ENCODE measurements at regions not wholly inside any gene's neighbourhood (a gene's known extent, or its start where the extent isn't known, plus 50 kb on each side); places are given as distances from the start of the nearest gene placed in this dataset.

- H3K9me3 ChIP-seq (ENCODE audit: low read length) = no peaks in the 10 kb centered on the region
- no peaks in the 10 kb centered on the region for H3K9me2 ChIP-seq (ENCODE audit: insufficient read depth, low read length)
- no peaks in the 10 kb centered on the region for H3K79me2 ChIP-seq (replicated peaks; ENCODE audit: insufficient read depth, low read length)
- H3K36me3 ChIP-seq (ENCODE audit: insufficient read depth, low read length) = no peaks in the 10 kb centered on the region
- H3F3A ChIP-seq (ENCODE audit: insufficient read depth, low read length, poor library complexity, severe bottlenecking) = no peaks in the 10 kb centered on the region
- no peak overlapping the region for H3K4me3 ChIP-seq (ENCODE audit: low read length)
- H3K4me2 ChIP-seq (ENCODE audit: low read length) = no peak overlapping the region
- H2AFZ ChIP-seq (ENCODE audit: low read depth, low read length) = no peak overlapping the region
- TF ChIP-seq SMC3 (conservative IDR thresholded peaks at IDR 0.05; ENCODE audit: poor library complexity) (no peak), EP300 (conservative IDR thresholded peaks at IDR 0.05; ENCODE audit: poor library complexity, severe bottlenecking) (no peak)
- H3K27me3 ChIP-seq (ENCODE audit: insufficient read depth, low read depth, low read length) = no peaks in the 10 kb centered on the region
- no peak overlapping the region for H3K27ac ChIP-seq (ENCODE audit: low read length)
- H3K9ac ChIP-seq (ENCODE audit: low read length) = no peak overlapping the region
- no peaks in the 10 kb centered on the region for H4K20me1 ChIP-seq (ENCODE audit: insufficient read depth)
These were observed 374.3 kb upstream of the GJE1 start for GRCh38 chr6:141758430-141758829.

DNA sequence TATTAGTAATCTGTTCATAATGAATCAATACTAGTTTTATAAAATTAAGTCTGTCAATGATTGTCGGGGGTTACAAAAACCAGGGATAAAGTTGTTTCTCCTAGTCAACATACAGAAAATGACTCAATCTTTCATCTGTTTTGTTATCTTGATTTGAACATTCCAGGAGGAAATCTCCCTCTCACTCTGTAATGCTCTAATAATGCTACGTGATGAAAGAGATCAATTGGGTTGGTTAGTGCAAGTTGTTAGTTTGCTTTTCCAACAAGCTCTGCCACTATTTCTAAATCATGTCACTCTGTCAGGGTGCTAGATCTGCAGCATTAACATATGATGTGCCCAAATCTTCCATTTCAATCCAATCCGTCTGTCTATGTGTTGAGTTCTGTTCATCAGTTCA is 379.5 kb upstream of the GJE1 start:
- Histone ChIP-seq H3K36me3 (ENCODE audit: insufficient read depth, low read length) (no peaks in the 10 kb centered on the region), H3K9me3 (ENCODE audit: low read length) (no peaks in the 10 kb centered on the region), H2AFZ (ENCODE audit: low read depth, low read length) (no peak overlapping the region), H3K4me3 (ENCODE audit: low read length) (no peak overlapping the region), H3K4me2 (ENCODE audit: low read length) (no peak overlapping the region), H3K27ac (ENCODE audit: low read length) (no peak overlapping the region), H3F3A (ENCODE audit: insufficient read depth, low read length, poor library complexity, severe bottlenecking) (no peaks in the 10 kb centered on the region), H3K27me3 (ENCODE audit: insufficient read depth, low read depth, low read length) (no peaks in the 10 kb centered on the region), H3K9ac (ENCODE audit: low read length) (no peak overlapping the region), H4K20me1 (ENCODE audit: insufficient read depth) (no peaks in the 10 kb centered on the region), H3K9me2 (ENCODE audit: insufficient read depth, low read length) (no peaks in the 10 kb centered on the region), H3K79me2 (replicated peaks; ENCODE audit: insufficient read depth, low read length) (no peaks in the 10 kb centered on the region)
- TF ChIP-seq MXI1 (conservative IDR thresholded peaks at IDR 0.05; ENCODE audit: poor library complexity, severe bottlenecking) = no peak
- TF ChIP-seq RAD21 (conservative IDR thresholded peaks at IDR 0.05) = no peak
- TF ChIP-seq REST (IDR thresholded peaks at IDR 0.05; ENCODE audit: borderline replicate concordance) = no peak
- TF ChIP-seq, protein P1, sequence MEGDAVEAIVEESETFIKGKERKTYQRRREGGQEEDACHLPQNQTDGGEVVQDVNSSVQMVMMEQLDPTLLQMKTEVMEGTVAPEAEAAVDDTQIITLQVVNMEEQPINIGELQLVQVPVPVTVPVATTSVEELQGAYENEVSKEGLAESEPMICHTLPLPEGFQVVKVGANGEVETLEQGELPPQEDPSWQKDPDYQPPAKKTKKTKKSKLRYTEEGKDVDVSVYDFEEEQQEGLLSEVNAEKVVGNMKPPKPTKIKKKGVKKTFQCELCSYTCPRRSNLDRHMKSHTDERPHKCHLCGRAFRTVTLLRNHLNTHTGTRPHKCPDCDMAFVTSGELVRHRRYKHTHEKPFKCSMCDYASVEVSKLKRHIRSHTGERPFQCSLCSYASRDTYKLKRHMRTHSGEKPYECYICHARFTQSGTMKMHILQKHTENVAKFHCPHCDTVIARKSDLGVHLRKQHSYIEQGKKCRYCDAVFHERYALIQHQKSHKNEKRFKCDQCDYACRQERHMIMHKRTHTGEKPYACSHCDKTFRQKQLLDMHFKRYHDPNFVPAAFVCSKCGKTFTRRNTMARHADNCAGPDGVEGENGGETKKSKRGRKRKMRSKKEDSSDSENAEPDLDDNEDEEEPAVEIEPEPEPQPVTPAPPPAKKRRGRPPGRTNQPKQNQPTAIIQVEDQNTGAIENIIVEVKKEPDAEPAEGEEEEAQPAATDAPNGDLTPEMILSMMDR (IDR thresholded peaks at IDR 0.05; ENCODE audit: poor library complexity, severe bottlenecking) = no peak
- no peak for TF ChIP-seq SMC3 (conservative IDR thresholded peaks at IDR 0.05; ENCODE audit: poor library complexity)
- no peak for TF ChIP-seq POLR2AphosphoS5 (IDR thresholded peaks at IDR 0.05)
- TF ChIP-seq EZH2 (IDR thresholded peaks at IDR 0.05; ENCODE audit: borderline replicate concordance, insufficient read depth, low read length, poor library complexity, severe bottlenecking) = no peak
- no peak for TF ChIP-seq TAF1 (IDR thresholded peaks at IDR 0.05; ENCODE audit: low read depth)
- no peak for TF ChIP-seq EP300 (conservative IDR thresholded peaks at IDR 0.05; ENCODE audit: poor library complexity, severe bottlenecking)

DNA sequence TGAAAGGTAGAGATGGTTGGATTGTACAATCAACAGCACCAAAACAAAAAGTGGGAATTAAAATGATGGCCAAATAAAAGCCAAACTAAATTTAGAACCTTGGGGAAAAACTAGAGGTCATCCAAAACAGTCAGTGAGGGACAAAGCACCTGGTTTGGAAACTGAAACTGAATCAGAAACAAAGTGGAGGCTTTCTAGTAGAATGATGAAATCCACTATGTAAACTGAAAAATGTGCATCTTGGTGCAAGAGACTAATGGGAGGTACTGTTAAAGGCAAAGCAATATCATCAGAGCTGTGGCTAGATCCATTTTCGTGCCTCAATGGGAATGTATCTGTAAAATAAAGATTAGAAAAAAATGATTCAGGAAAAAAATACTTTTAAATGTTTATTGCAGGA is 380.0 kb upstream of the GJE1 start:
- H3K4me3 ChIP-seq (ENCODE audit: low read length) = no peak overlapping the region
- no peaks in the 10 kb centered on the region for H3K27me3 ChIP-seq (ENCODE audit: insufficient read depth, low read depth, low read length)
- no peaks in the 10 kb centered on the region for H4K20me1 ChIP-seq (ENCODE audit: insufficient read depth)
- H3K27ac ChIP-seq (ENCODE audit: low read length) = no peak overlapping the region
- TF ChIP-seq, protein P1 (IDR thresholded peaks at IDR 0.05; ENCODE audit: poor library complexity, severe bottlenecking) = no peak
- TF ChIP-seq EZH2 (IDR thresholded peaks at IDR 0.05; ENCODE audit: borderline replicate concordance, insufficient read depth, low read length, poor library complexity, severe bottlenecking) = no peak
- no peak for TF ChIP-seq RAD21 (conservative IDR thresholded peaks at IDR 0.05)
- TF ChIP-seq SMC3 (conservative IDR thresholded peaks at IDR 0.05; ENCODE audit: poor library complexity) = no peak
- no peak for TF ChIP-seq MXI1 (conservative IDR thresholded peaks at IDR 0.05; ENCODE audit: poor library complexity, severe bottlenecking)
- no peak for TF ChIP-seq REST (IDR thresholded peaks at IDR 0.05; ENCODE audit: borderline replicate concordance)
- TF ChIP-seq TAF1 (IDR thresholded peaks at IDR 0.05; ENCODE audit: low read depth) = no peak
- TF ChIP-seq POLR2AphosphoS5 (IDR thresholded peaks at IDR 0.05) = no peak
- TF ChIP-seq EP300 (conservative IDR thresholded peaks at IDR 0.05; ENCODE audit: poor library complexity, severe bottlenecking) = no peak
- H3K36me3 ChIP-seq (ENCODE audit: insufficient read depth, low read length) = no peaks in the 10 kb centered on the region
- H3K79me2 ChIP-seq (replicated peaks; ENCODE audit: insufficient read depth, low read length) = no peaks in the 10 kb centered on the region
- no peak overlapping the region for H3K9ac ChIP-seq (ENCODE audit: low read length)
- no peaks in the 10 kb centered on the region for H3F3A ChIP-seq (ENCODE audit: insufficient read depth, low read length, poor library complexity, severe bottlenecking)
- H3K9me3 ChIP-seq (ENCODE audit: low read length) = no peaks in the 10 kb centered on the region
- no peaks in the 10 kb centered on the region for H3K9me2 ChIP-seq (ENCODE audit: insufficient read depth, low read length)
- no peak overlapping the region for H2AFZ ChIP-seq (ENCODE audit: low read depth, low read length)
- H3K4me2 ChIP-seq (ENCODE audit: low read length) = no peak overlapping the region

Measured in neural cell (in vitro differentiated cells).